ENCODE measurements at regions not wholly inside any gene's neighbourhood (a gene's known extent, or its start where the extent isn't known, plus 50 kb on each side); places are given as distances from the start of the nearest gene placed in this dataset.
"Not testable (repeated sequence)": the region's sequence is repeated elsewhere in the genome, so short reads cannot be mapped to it uniquely, and the experiment has no call there.

DNA sequence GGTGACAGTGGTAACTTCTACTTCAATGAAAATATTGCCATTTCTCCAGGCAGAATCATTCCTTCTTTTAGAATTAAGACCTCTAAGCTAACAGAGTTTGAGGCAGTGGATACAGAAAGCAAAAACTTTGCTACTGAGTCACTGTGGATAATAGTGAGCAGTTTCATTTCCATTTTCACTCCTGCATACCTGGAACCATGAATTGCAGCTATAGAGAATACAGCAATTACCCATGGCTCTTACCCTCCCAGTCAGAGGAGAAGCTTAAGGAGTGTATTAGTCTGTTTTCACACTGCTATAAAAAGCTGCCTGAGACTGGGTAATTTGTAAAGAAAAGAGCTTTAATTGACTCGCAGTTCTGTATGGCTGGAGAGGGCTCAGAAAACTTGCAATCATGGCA lies 531.4 kb upstream of the CNTNAP5 start:
- no peaks in the 10 kb centered on the region; the same call in 1 of the 2 replicates for H3K9me3 ChIP-seq (ENCODE audit: insufficient read depth, low read depth, low read length)
- H3K27me3 ChIP-seq (ENCODE audit: insufficient read depth, low read length), result no peaks in the 10 kb centered on the region
- H3K36me3 ChIP-seq (ENCODE audit: insufficient read depth, low read depth, low read length), result no peaks in the 10 kb centered on the region
- no peak overlapping the region for H3K27ac ChIP-seq (ENCODE audit: low read length)
- no peak overlapping the region for H3K4me3 ChIP-seq (ENCODE audit: low read length)
- H3K9ac ChIP-seq (ENCODE audit: low read depth, low read length), result no peak overlapping the region
- no peaks in the 10 kb centered on the region for H3K4me1 ChIP-seq (ENCODE audit: insufficient read depth, low read length)

DNA sequence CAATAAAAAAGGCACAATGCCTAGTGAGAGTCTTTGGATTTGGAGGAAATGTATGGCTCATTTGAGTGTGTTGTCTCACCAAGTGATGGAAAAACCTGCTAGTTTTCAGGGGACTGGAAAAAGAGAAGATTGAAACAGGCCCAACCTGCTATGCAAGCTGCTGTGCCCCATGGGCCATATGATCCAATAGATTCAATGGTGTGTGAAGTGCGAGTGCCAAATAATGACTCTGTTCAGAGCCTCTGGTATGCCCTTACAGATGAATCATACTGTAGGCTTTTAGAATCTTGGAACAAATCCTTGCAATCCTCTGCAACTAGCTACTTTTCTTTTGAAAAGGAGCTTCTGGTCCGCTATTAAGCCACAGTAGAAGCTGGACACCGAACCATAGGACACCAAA lies 529.8 kb upstream of the CNTNAP5 start:
- Histone ChIP-seq H3K9me3 (ENCODE audit: insufficient read depth, low read depth, low read length) (no peaks in the 10 kb centered on the region; the same call in 1 of the 2 replicates), H3K36me3 (ENCODE audit: insufficient read depth, low read depth, low read length) (no peaks in the 10 kb centered on the region), H3K4me1 (ENCODE audit: insufficient read depth, low read length) (no peaks in the 10 kb centered on the region), H3K27me3 (ENCODE audit: insufficient read depth, low read length) (no peaks in the 10 kb centered on the region), H3K4me3 (ENCODE audit: low read length) (no peak overlapping the region), H3K9ac (ENCODE audit: low read depth, low read length) (no peak overlapping the region), H3K27ac (ENCODE audit: low read length) (no peak overlapping the region)

DNA sequence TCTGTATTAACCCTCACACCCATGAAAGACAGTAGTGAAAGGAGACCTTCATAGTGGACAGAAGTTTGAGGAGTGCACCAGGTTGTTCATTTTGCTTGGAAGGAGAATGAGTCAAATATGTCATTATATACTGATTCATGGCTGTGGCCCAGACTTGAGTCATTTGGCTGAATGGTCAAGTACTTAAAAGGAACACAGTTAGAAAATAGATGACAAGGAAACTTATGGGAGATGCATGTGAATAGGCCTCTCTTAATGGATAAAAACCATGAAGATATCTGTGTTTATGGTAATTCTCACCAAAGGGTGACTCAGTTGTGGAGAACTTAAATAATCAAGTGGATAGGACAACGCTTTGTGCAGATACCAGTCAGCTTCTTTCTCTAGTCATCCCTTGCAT lies 524.7 kb upstream of the CNTNAP5 start:
- H3K36me3 ChIP-seq (ENCODE audit: insufficient read depth, low read depth, low read length), result no peaks in the 10 kb centered on the region

DNA sequence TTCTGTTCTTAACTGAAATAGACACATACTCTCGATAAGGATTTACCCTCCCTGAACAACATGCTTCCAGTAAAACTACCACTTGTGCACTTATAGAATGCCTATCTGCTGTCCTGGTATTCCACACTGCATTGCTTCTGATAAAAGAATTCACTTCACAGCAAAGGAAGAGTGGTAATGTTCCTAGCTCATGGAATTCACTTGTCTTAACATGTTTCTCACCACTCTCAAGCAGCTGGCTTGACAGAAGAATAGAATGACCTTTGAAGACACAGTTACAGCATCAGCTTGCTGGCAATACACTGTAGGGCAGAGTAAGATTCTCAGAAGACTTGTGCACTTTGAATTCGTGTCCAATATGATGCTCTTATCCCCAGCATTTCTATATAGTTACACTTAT lies 524.1 kb upstream of the CNTNAP5 start:
- H3K4me1 ChIP-seq (ENCODE audit: insufficient read depth, low read length), result no peaks in the 10 kb centered on the region
- H3K4me3 ChIP-seq (ENCODE audit: low read length), result no peak overlapping the region
- no peaks in the 10 kb centered on the region for H3K27me3 ChIP-seq (ENCODE audit: insufficient read depth, low read length)
- H3K36me3 ChIP-seq (ENCODE audit: insufficient read depth, low read depth, low read length), result no peaks in the 10 kb centered on the region
- H3K27ac ChIP-seq (ENCODE audit: low read length), result no peak overlapping the region
- no peak overlapping the region for H3K9ac ChIP-seq (ENCODE audit: low read depth, low read length)
- H3K9me3 ChIP-seq (ENCODE audit: insufficient read depth, low read depth, low read length), result no peaks in the 10 kb centered on the region; the same call in 1 of the 2 replicates

More for the DNA sequence above, 524.7 kb upstream of the CNTNAP5 start:
- no peak overlapping the region for H3K9ac ChIP-seq (ENCODE audit: low read depth, low read length)
- no peak overlapping the region for H3K4me3 ChIP-seq (ENCODE audit: low read length)
- no peaks in the 10 kb centered on the region; the same call in 1 of the 2 replicates for H3K9me3 ChIP-seq (ENCODE audit: insufficient read depth, low read depth, low read length)
- H3K27ac ChIP-seq (ENCODE audit: low read length), result no peak overlapping the region
- no peaks in the 10 kb centered on the region for H3K27me3 ChIP-seq (ENCODE audit: insufficient read depth, low read length)
- no peaks in the 10 kb centered on the region for H3K4me1 ChIP-seq (ENCODE audit: insufficient read depth, low read length)

DNA sequence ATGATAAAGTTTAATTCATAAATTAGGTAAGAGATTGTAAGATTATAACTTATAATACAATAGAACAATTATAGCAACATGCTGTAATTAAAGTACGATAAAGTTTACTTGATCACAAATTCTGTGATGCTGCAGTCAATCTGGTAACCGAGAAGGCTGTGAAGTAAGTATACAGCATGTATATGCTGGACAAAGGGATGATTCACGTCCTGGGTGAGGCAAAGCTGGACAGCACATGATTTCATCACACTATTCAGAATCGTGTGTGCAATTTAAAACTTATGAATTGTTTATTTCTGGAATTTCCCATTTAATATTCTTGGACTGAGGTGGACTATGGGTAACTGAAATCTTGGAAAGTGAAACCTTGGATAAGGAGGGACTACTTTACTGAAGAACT lies 522.2 kb upstream of the CNTNAP5 start:
- no peaks in the 10 kb centered on the region; the same call in 1 of the 2 replicates for H3K9me3 ChIP-seq (ENCODE audit: insufficient read depth, low read depth, low read length)
- no peak overlapping the region for H3K4me3 ChIP-seq (ENCODE audit: low read length)
- H3K36me3 ChIP-seq (ENCODE audit: insufficient read depth, low read depth, low read length), result no peaks in the 10 kb centered on the region
- no peaks in the 10 kb centered on the region for H3K27me3 ChIP-seq (ENCODE audit: insufficient read depth, low read length)
- H3K27ac ChIP-seq (ENCODE audit: low read length), result no peak overlapping the region
- no peak overlapping the region for H3K9ac ChIP-seq (ENCODE audit: low read depth, low read length)
- H3K4me1 ChIP-seq (ENCODE audit: insufficient read depth, low read length), result no peaks in the 10 kb centered on the region

DNA sequence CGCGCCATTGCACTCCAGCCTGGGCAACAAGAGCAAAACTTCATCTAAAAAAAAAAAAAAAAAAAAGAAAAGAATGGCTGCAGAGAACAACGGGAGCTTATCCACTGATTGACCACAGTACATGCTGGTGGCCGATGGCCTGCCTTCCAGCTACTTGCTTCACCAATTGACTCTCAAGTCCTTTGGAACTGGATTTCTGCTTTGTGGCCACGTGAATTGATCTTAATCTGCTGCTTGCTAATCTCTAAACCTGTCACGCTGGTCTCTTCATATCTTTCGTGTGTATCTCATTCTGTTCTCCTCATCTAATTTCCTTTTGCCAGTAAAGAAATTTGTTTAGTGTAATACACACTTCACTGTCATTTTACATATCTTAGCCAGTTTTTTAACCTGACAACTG lies 512.5 kb upstream of the CNTNAP5 start:
- H3K36me3 ChIP-seq (ENCODE audit: insufficient read depth, low read depth, low read length), result no peaks in the 10 kb centered on the region
- H3K9me3 ChIP-seq (ENCODE audit: insufficient read depth, low read depth, low read length), result no peaks in the 10 kb centered on the region
- no peaks in the 10 kb centered on the region for H3K27me3 ChIP-seq (ENCODE audit: insufficient read depth, low read length)
- H3K4me3 ChIP-seq (ENCODE audit: low read length), result no peak overlapping the region
- H3K4me1 ChIP-seq (ENCODE audit: insufficient read depth, low read length), result peaks cover 7% of the 10 kb centered on the region; the same call in 1 of the 2 replicates
- no peak overlapping the region for H3K9ac ChIP-seq (ENCODE audit: low read depth, low read length)
- H3K27ac ChIP-seq (ENCODE audit: low read length), result no peak overlapping the region

DNA sequence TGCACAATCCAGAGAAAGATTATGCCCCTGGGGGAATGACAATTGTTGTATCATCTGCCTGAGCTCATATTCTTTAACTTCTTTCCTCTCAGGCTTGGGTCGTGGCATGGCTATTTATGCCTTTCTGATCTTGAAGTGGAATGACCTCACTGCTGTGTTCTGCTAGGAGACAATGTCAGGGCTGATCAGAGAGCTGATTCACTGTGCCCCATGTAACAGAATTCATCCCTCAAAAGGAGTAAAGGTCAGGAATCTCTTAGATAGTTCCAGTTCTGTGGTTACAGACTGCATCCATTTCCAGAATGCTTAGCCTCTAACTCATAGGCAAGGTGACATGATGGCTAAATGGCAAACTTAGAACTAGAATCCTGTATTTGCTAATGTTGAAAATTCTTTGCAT lies 511.7 kb upstream of the CNTNAP5 start:
- no peaks in the 10 kb centered on the region for H3K36me3 ChIP-seq (ENCODE audit: insufficient read depth, low read depth, low read length)
- H3K27ac ChIP-seq (ENCODE audit: low read length), result no peak overlapping the region
- no peak overlapping the region for H3K9ac ChIP-seq (ENCODE audit: low read depth, low read length)
- H3K4me3 ChIP-seq (ENCODE audit: low read length), result no peak overlapping the region
- no peaks in the 10 kb centered on the region for H3K9me3 ChIP-seq (ENCODE audit: insufficient read depth, low read depth, low read length)
- no peaks in the 10 kb centered on the region for H3K27me3 ChIP-seq (ENCODE audit: insufficient read depth, low read length)
- peaks cover 7% of the 10 kb centered on the region; the same call in 1 of the 2 replicates for H3K4me1 ChIP-seq (ENCODE audit: insufficient read depth, low read length)

DNA sequence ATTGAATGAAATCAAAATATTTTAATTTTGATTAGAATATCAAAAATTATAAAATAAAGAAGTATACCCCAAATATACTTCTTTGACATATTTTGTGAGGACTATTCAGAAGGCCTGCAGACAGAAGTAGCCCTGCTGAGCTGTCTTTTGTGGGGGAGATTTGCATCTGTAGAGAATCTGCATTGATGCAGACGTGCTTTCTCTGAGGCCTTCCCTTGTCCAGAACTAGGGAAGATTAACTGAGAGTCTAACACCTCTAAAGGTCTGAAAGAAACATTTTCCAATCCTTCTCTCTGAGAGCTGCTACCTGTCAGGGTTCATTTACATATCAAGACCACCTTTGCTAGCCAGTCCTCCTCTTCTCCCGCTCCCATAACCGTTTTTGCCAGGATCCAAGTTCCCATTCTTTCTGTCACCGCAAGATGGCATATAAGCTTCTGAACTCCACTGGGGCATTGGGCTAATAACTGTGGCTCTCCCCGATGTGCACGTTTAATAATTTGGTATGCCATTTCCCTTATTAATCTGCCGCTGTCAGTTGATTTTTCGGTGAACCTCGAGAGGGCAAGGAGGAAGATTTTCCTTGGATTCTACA lies 510.4 kb upstream of the CNTNAP5 start:
- no peaks in the 10 kb centered on the region for H3K27me3 ChIP-seq (ENCODE audit: insufficient read depth, low read length)
- no peak overlapping the region; the same call in 1 of the 2 replicates for H3K4me3 ChIP-seq (ENCODE audit: low read length)
- no peak overlapping the region for H3K9ac ChIP-seq (ENCODE audit: low read depth, low read length)
- H3K9me3 ChIP-seq (ENCODE audit: insufficient read depth, low read depth, low read length), result no peaks in the 10 kb centered on the region
- H3K36me3 ChIP-seq (ENCODE audit: insufficient read depth, low read depth, low read length), result no peaks in the 10 kb centered on the region
- peaks cover 7% of the 10 kb centered on the region; the same call in 1 of the 2 replicates for H3K4me1 ChIP-seq (ENCODE audit: insufficient read depth, low read length)
- H3K27ac ChIP-seq (ENCODE audit: low read length), result no peak overlapping the region

DNA sequence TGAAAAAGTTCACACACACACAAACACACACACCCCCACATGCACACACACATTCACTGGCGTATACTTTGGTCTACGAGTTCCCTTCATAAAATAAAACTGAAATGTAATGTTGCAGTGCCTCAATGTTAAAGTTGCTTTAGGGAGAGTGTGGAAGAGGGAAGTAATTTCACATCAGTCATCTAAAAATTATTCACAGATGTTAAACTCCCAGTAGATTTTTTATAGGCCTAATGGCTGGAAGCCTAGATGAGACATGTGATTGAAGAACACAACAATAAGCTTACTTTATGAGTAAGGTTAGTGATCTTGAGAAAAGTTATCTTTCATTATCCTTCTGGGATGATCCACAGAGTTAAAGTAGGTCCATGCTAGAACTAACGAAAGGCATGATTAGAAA lies 506.7 kb upstream of the CNTNAP5 start:
- Histone ChIP-seq H3K9me3 (ENCODE audit: insufficient read depth, low read depth, low read length) (peaks cover 3% of the 10 kb centered on the region; the same call in 1 of the 2 replicates), H3K4me1 (ENCODE audit: insufficient read depth, low read length) (peaks cover 7% of the 10 kb centered on the region; the same call in 1 of the 2 replicates), H3K4me3 (ENCODE audit: low read length) (no peak overlapping the region), H3K36me3 (ENCODE audit: insufficient read depth, low read depth, low read length) (no peaks in the 10 kb centered on the region), H3K9ac (ENCODE audit: low read depth, low read length) (no peak overlapping the region), H3K27ac (ENCODE audit: low read length) (no peak overlapping the region), H3K27me3 (ENCODE audit: insufficient read depth, low read length) (no peaks in the 10 kb centered on the region)

DNA sequence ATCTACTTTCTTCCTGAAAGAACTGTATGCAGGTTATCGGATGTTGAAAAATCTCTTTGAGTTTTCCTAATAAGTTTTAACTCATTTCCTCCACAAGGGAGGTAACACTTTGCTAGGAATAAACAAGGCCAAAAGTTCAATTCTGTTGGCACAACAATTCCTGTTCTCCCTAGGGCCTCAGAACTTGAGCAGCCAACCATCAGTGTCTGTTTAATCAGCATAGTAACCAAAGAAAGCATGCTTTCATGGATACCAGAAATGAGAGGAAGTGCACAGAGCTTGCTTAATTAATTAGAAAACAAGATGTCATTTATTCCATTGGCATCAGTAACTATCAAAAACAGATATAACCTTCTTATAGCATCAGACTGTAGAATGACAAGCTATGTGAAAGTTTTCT lies 503.2 kb upstream of the CNTNAP5 start:
- H3K9ac ChIP-seq (ENCODE audit: low read depth, low read length), result no peak overlapping the region

DNA sequence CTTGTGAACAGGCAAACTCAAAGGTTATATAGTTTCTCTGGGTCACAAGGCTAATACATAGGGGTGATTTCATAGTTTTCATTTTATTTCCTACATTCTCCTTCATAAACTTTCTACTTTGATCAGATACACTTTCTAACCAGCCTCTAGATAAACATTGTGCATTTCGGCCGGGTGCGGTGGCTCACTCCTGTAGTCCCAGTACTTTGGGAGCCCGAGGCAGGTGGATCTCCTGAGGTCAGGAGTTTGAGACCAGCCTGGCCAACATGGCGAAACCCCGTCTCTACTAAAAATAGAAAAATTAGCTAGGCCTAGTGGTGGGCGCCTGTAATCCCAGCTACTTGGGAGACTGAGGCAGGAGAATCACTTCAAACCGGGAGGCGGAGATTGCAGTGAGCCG lies 502.6 kb upstream of the CNTNAP5 start:
- not testable (repeated sequence) for H3K9ac ChIP-seq (ENCODE audit: low read depth, low read length); H3K4me1 ChIP-seq (ENCODE audit: insufficient read depth, low read length); H3K27ac ChIP-seq (ENCODE audit: low read length); H3K4me3 ChIP-seq (ENCODE audit: low read length); H3K36me3 ChIP-seq (ENCODE audit: insufficient read depth, low read depth, low read length); H3K27me3 ChIP-seq (ENCODE audit: insufficient read depth, low read length)
- peaks cover 13% of the 10 kb centered on the region; the same call in 1 of the 2 replicates for H3K9me3 ChIP-seq (ENCODE audit: insufficient read depth, low read depth, low read length)

More for the DNA sequence above, 503.2 kb upstream of the CNTNAP5 start:
- Histone ChIP-seq H3K27me3 (ENCODE audit: insufficient read depth, low read length) (no peaks in the 10 kb centered on the region), H3K4me3 (ENCODE audit: low read length) (no peak overlapping the region), H3K9me3 (ENCODE audit: insufficient read depth, low read depth, low read length) (peaks cover 13% of the 10 kb centered on the region; the same call in 1 of the 2 replicates), H3K27ac (ENCODE audit: low read length) (no peak overlapping the region), H3K36me3 (ENCODE audit: insufficient read depth, low read depth, low read length) (no peaks in the 10 kb centered on the region), H3K4me1 (ENCODE audit: insufficient read depth, low read length) (no peaks in the 10 kb centered on the region)

DNA sequence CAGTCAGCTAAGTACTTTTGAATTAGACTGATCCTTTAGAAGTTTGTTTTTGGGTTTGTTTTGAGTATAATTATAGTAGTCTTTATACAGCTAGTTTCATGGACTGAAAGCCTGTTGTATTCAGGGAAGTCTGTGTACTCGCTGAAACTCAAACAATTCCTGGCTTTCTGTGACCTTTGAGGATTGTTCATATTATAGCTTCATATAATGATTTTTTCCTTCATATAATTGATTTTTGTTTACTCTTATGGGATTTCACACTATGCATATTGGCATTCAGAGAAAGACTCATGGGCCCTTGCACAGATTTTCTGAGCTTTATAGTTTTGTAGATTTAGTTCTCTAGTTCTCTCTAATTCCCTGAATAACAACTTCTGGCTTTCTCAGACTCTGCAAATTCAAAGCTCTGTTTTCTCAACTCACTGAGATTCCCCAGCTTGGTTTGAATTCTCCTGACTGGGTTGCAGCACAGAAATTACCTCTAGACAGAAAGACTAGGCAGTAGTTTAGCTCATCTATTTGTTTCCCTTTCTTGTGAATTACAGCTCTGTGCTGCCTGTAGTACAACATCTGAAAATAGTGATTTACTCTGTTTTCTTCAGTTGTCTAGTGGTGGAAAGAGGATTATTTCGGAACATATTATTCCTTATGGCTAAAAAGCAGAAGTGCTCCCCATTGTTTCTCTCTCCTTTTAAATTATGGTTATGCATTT lies 495.9 kb upstream of the CNTNAP5 start:
- no peaks in the 10 kb centered on the region for H3K27me3 ChIP-seq (ENCODE audit: insufficient read depth, low read length)
- no peak overlapping the region for H3K27ac ChIP-seq (ENCODE audit: low read length)
- no peak overlapping the region for H3K9ac ChIP-seq (ENCODE audit: low read depth, low read length)
- H3K4me1 ChIP-seq (ENCODE audit: insufficient read depth, low read length), result no peaks in the 10 kb centered on the region
- H3K36me3 ChIP-seq (ENCODE audit: insufficient read depth, low read depth, low read length), result no peaks in the 10 kb centered on the region
- no peak overlapping the region for H3K4me3 ChIP-seq (ENCODE audit: low read length)
- peaks cover 1% of the 10 kb centered on the region; the same call in 1 of the 2 replicates for H3K9me3 ChIP-seq (ENCODE audit: insufficient read depth, low read depth, low read length)
